GM13977 (cell line): ENCODE measurements at regions not wholly inside any gene's neighbourhood (a gene's known extent, or its start where the extent isn't known, plus 50 kb on each side); places are given as distances from the start of the nearest gene placed in this dataset.

ENCODE experiments used
- DNase-seq: peaks from one replicate; pipeline ENCODE4 v3.0.0; 2012; ENCODE audit warnings: low spot score
- in situ Hi-C: fragments of 300-500 bp; cut with MboI; formaldehyde crosslinking; loops from one replicate; pipeline ENCODE4 v1.12.0; 2022; ENCODE audit warnings: low sequenced_read_pairs, low pct_unique_long_range_greater_than_20kb, mixed read lengths, inconsistent platforms; ENCODE audit not compliant: unreplicated experiment
- TF ChIP-seq, protein P1 (sequence below): IDR thresholded peaks from 2 replicates; pipeline ENCODE4 v1.5.1; 2012; ENCODE audit warnings: mild to moderate bottlenecking, control low read depth; ENCODE audit not compliant: insufficient read depth; ENCODE audit errors: extremely low read depth, missing control alignments

DNA sequence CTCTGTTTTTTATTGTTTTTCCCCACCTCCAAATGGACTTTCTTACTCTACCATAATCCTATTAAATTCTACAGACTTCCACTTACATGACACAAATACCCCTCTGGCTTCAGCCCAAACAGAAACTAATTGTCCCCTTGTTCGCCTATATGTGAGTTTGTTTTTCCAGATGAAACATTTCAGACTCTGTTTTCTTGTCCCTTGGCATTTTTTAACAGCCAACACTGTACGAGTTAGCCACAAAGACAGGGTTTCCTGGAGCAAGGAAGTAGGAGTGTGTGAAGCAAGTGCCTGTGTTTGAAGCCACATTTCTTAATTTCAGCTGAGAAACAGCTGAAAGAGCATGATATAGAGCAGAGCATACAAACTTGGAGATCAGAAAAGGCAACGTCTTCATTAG is 382.2 kb upstream of the CDH5 start:
- in situ Hi-C loops, result no loop called here
- no peak for DNase-seq
- TF ChIP-seq, protein P1, sequence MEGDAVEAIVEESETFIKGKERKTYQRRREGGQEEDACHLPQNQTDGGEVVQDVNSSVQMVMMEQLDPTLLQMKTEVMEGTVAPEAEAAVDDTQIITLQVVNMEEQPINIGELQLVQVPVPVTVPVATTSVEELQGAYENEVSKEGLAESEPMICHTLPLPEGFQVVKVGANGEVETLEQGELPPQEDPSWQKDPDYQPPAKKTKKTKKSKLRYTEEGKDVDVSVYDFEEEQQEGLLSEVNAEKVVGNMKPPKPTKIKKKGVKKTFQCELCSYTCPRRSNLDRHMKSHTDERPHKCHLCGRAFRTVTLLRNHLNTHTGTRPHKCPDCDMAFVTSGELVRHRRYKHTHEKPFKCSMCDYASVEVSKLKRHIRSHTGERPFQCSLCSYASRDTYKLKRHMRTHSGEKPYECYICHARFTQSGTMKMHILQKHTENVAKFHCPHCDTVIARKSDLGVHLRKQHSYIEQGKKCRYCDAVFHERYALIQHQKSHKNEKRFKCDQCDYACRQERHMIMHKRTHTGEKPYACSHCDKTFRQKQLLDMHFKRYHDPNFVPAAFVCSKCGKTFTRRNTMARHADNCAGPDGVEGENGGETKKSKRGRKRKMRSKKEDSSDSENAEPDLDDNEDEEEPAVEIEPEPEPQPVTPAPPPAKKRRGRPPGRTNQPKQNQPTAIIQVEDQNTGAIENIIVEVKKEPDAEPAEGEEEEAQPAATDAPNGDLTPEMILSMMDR, result no peak

DNA sequence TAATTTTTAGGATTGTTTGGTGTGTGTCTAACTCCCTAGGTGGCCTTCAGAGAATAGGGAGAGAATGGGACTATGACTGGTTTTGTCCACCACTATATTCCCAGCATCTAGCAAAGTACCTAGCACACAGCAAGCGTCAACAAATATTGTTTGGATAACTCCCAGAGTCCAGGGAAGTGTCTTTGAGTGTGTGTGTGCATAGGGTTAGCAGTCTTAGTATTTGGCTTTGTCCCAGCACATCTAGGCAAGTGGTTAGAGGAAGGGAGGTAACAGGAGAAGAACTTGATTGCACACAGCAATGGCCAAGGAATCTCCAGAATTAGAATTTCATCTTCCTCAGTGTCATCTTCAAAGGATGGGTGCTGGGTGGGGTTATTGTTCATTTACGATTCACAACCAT is 385.4 kb upstream of the CDH5 start:
- TF ChIP-seq, protein P1, result no peak
- in situ Hi-C loops, result no loop called here
- DNase-seq, result no peak

DNA sequence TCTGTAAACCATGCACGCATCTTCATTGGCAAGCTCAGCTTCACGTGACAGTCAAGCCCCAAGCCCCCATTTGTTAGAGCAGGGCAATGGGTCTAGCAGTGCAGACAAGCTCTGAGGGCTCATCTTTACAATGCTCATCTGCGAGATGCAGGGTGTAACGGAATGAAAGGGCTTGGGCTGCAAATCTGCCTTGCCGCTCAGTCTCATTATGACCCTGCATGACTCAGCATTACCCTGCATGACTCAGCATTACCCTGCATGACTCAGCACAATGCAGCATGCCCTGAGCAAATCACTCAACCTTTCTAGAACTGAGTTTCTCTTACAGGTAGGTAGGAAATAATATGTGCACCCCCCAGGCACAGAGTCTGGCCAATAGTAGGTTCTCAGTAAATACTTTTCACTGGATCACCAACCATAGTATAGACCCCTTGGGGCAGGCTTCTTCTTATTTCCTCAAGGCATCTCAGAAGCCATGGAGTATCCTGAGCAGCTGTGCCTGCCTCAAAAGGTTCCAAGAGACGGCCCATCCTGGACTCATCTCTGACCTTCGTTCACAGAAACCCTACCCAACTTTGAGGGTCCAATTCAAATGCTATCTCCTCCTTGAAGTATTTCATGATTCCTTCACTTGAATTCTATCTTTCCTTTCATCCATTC is 391.3 kb upstream of the CDH5 start:
- TF ChIP-seq, protein P1, result no peak
- DNase-seq, result no peak
- in situ Hi-C loops, result no loop called here

DNA sequence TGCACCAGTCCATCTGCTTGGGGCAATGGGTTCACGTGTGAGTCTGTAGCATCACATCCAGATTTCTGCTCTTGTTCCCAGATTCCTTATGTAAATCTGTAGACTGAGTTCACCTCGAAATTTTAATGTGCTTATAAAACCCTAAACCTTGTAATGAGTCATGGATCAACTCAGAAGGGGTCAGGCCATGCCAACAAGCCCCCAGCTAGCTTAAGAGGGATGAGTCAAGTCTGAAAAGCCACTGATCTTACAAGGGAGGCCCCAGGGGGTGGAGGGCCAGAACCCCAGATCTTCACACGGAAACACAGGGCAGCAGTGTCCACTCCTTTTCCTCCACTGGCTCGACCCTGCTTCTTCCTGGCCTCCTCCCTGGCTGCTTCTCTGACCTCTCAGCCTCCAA is 399.1 kb upstream of the CDH5 start:
- DNase-seq, result no peak
- TF ChIP-seq, protein P1, result no peak
- in situ Hi-C loops, result no loop called here

DNA sequence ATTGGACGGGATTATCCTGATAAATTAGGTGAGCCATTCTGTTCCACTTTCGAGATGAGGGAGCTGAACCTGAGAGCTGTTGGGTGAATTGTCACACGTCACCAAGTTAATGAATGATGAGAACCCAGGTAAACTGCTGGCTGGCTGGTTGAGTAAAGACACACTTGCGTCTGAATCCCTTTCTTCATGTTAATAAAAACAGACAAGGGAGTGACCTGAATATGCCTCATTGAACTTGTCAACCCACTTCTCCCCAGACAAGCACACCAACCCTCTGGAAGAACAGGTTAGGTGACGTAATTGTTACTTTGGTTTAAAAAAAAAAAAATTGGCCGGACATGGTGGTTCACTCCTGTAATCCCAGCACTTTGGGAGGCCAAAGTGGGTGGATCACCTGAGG is 400.9 kb upstream of the CDH5 start:
- in situ Hi-C loops, result no loop called here
- DNase-seq, result no peak
- TF ChIP-seq, protein P1, result no peak

DNA sequence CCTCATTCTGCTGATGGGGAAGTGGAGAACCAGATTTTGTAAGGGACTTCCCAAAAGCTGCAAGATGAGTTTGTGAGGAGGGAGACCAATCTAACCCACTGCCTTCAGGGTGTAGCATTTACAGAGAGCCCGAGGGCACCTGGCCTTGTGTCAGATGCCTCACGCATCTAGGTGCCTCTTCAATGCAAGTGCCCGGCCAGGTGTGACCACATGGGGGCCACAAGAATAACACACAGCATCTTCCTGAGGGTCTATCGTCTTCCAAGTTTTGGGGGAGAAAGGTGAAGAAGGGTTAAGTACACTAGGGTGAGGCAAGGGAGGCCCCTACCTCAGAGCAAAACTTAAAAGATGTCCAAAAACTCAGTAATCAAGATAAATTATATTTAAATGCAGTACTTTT is 401.7 kb upstream of the CDH5 start:
- in situ Hi-C loops, result no loop called here
- no peak for DNase-seq
- TF ChIP-seq, protein P1, result no peak
